ENCODE measurements at regions not wholly inside any gene's neighbourhood (a gene's known extent, or its start where the extent isn't known, plus 50 kb on each side); places are given as distances from the start of the nearest gene placed in this dataset.

GRCh38 chr15:95347837-95348236 is 982.7 kb upstream of the NR2F2 start:
- no peak for DNase-seq

GRCh38 chr15:95350908-95351307 is 979.6 kb upstream of the NR2F2 start:
- DNase-seq = no peak

- DNase-seq = no peak
Measured at GRCh38 chr15:95352631-95353187, 977.8 kb upstream of the NR2F2 start.

GRCh38 chr15:95353512-95353911 is 977.0 kb upstream of the NR2F2 start:
- DNase-seq = no peak

- DNase-seq = no peak
Measured at GRCh38 chr15:95359966-95360365, 970.5 kb upstream of the NR2F2 start.

GRCh38 chr15:95362306-95362705 is 968.2 kb upstream of the NR2F2 start:
- DNase-seq = no peak

- DNase-seq = no peak
Measured at GRCh38 chr15:95363646-95364045, 966.9 kb upstream of the NR2F2 start.

GRCh38 chr15:95365511-95366107 is 964.9 kb upstream of the NR2F2 start:
- no peak for DNase-seq

GRCh38 chr15:95368191-95368590 is 962.3 kb upstream of the NR2F2 start:
- no peak for DNase-seq

- no peak for DNase-seq
Measured at GRCh38 chr15:95368755-95369601, 961.5 kb upstream of the NR2F2 start.

- no peak for DNase-seq
Measured at GRCh38 chr15:95370291-95370690, 960.2 kb upstream of the NR2F2 start.

GRCh38 chr15:95371664-95372063 is 958.8 kb upstream of the NR2F2 start:
- no peak for DNase-seq

GRCh38 chr15:95375281-95375680 is 955.2 kb upstream of the NR2F2 start:
- DNase-seq = no peak

- no peak for DNase-seq
Measured at GRCh38 chr15:95377258-95377852, 953.1 kb upstream of the NR2F2 start.

- no peak for DNase-seq
Measured at GRCh38 chr15:95394186-95395067, 936.1 kb upstream of the NR2F2 start.

- no peak for DNase-seq
Measured at GRCh38 chr15:95400428-95400827, 930.1 kb upstream of the NR2F2 start.

GRCh38 chr15:95401587-95401986 is 928.9 kb upstream of the NR2F2 start:
- DNase-seq = no peak

- no peak for DNase-seq
Measured at GRCh38 chr15:95405447-95405846, 925.1 kb upstream of the NR2F2 start.

GRCh38 chr15:95407534-95407933 is 923.0 kb upstream of the NR2F2 start:
- no peak for DNase-seq

GRCh38 chr15:95409211-95409610 is 921.3 kb upstream of the NR2F2 start:
- no peak for DNase-seq

- DNase-seq = no peak
Measured at GRCh38 chr15:95409626-95410310, 920.7 kb upstream of the NR2F2 start.

- no peak for DNase-seq
Measured at GRCh38 chr15:95410757-95411156, 919.7 kb upstream of the NR2F2 start.
